Stomach smooth muscle (tissue), 2 donors: ENCODE measurements at regions not wholly inside any gene's neighbourhood (a gene's known extent, or its start where the extent isn't known, plus 50 kb on each side); places are given as distances from the start of the nearest gene placed in this dataset.

Experiments used
- H3K27ac ChIP-seq: one replicate; pipeline ENCODE4 v1.7.0; 2013; ENCODE audit warnings: mild to moderate bottlenecking, low read length, inconsistent platforms
- H3K27me3 ChIP-seq, 2 donors: one replicate each; pipeline ENCODE4 v1.7.0; 2013; ENCODE audit warnings: low read length in 2 of 2; ENCODE audit not compliant: insufficient read depth in 2 of 2, control insufficient read depth in 1 of 2
- H3K36me3 ChIP-seq, 2 donors: one replicate each; pipeline ENCODE4 v1.7.0; 2013; ENCODE audit warnings: low read length in 2 of 2; ENCODE audit not compliant: control insufficient read depth in 2 of 2, insufficient read depth in 2 of 2
- H3K4me1 ChIP-seq: one replicate; pipeline ENCODE4 v1.7.0; 2013; ENCODE audit warnings: low read length; ENCODE audit not compliant: control insufficient read depth, insufficient read depth
- H3K4me3 ChIP-seq, 2 donors: one replicate each; pipeline ENCODE4 v1.7.0; 2013; ENCODE audit warnings: low read length in 2 of 2
- H3K9ac ChIP-seq, 2 donors: one replicate each; pipeline ENCODE4 v1.7.0; 2013; ENCODE audit warnings: low read length in 2 of 2, mild to moderate bottlenecking in 1 of 2
- H3K9me3 ChIP-seq, 2 donors: one replicate each; pipeline ENCODE4 v1.7.0; 2013; ENCODE audit warnings: low read length in 2 of 2; ENCODE audit not compliant: control insufficient read depth in 2 of 2
- donor health status: healthy.
- donor health status: Pancreatic carcinoma.

GRCh38 chr7:18177129-18177814, 149.6 kb upstream of the PRPS1L1 start:
- H3K4me3 ChIP-seq: no peak overlapping the region
- no peak overlapping the region for H3K27ac ChIP-seq
- H3K9me3 ChIP-seq: no peaks in the 10 kb centered on the region
- peaks cover 6% of the 10 kb centered on the region for H3K4me1 ChIP-seq
- no peaks in the 10 kb centered on the region for H3K27me3 ChIP-seq
- H3K9ac ChIP-seq: no peak overlapping the region
- H3K36me3 ChIP-seq: no peaks in the 10 kb centered on the region

GRCh38 chr7:18177815-18178660, 150.4 kb upstream of the PRPS1L1 start:
- Histone ChIP-seq H3K9me3 (no peaks in the 10 kb centered on the region), H3K9ac (no peak overlapping the region), H3K4me3 (no peak overlapping the region), H3K36me3 (no peaks in the 10 kb centered on the region), H3K27me3 (no peaks in the 10 kb centered on the region), H3K27ac (no peak overlapping the region), H3K4me1 (peaks cover 6% of the 10 kb centered on the region)

- H3K27me3 ChIP-seq: no peaks in the 10 kb centered on the region
- H3K4me3 ChIP-seq: no peak overlapping the region
- no peak overlapping the region for H3K9ac ChIP-seq
- no peak overlapping the region for H3K27ac ChIP-seq
- H3K4me1 ChIP-seq: peaks cover 6% of the 10 kb centered on the region
- no peaks in the 10 kb centered on the region for H3K9me3 ChIP-seq
- no peaks in the 10 kb centered on the region for H3K36me3 ChIP-seq
These were observed 151.4 kb upstream of the PRPS1L1 start for GRCh38 chr7:18179093-18179492.

- H3K4me1 ChIP-seq: no peaks in the 10 kb centered on the region
- no peak overlapping the region for H3K4me3 ChIP-seq
- H3K9me3 ChIP-seq: no peaks in the 10 kb centered on the region
- no peaks in the 10 kb centered on the region for H3K27me3 ChIP-seq
- no peaks in the 10 kb centered on the region for H3K36me3 ChIP-seq
- H3K27ac ChIP-seq: no peak overlapping the region
- no peak overlapping the region for H3K9ac ChIP-seq
These were observed 153.0 kb upstream of the PRPS1L1 start for GRCh38 chr7:18180685-18181084.

- Histone ChIP-seq H3K9ac (no peak overlapping the region), H3K27me3 (no peaks in the 10 kb centered on the region), H3K4me3 (no peak overlapping the region), H3K36me3 (no peaks in the 10 kb centered on the region), H3K9me3 (no peaks in the 10 kb centered on the region), H3K4me1 (no peaks in the 10 kb centered on the region), H3K27ac (no peak overlapping the region)
These were observed 162.0 kb upstream of the PRPS1L1 start for GRCh38 chr7:18189500-18190126.

GRCh38 chr7:18191341-18191740, 163.7 kb upstream of the PRPS1L1 start:
- no peak overlapping the region for H3K27ac ChIP-seq
- H3K9ac ChIP-seq: no peak overlapping the region
- no peaks in the 10 kb centered on the region for H3K36me3 ChIP-seq
- no peaks in the 10 kb centered on the region for H3K27me3 ChIP-seq
- H3K4me1 ChIP-seq: no peaks in the 10 kb centered on the region
- no peak overlapping the region for H3K4me3 ChIP-seq
- H3K9me3 ChIP-seq: no peaks in the 10 kb centered on the region

- Histone ChIP-seq H3K36me3 (no peaks in the 10 kb centered on the region), H3K9ac (no peak overlapping the region), H3K27ac (no peak overlapping the region), H3K9me3 (no peaks in the 10 kb centered on the region), H3K27me3 (no peaks in the 10 kb centered on the region), H3K4me3 (no peak overlapping the region), H3K4me1 (no peaks in the 10 kb centered on the region)
These were observed 164.4 kb upstream of the PRPS1L1 start for GRCh38 chr7:18191862-18192625.

- no peak overlapping the region for H3K9ac ChIP-seq
- no peaks in the 10 kb centered on the region for H3K27me3 ChIP-seq
- no peak overlapping the region for H3K4me3 ChIP-seq
- no peak overlapping the region for H3K27ac ChIP-seq
- H3K36me3 ChIP-seq: no peaks in the 10 kb centered on the region
- no peaks in the 10 kb centered on the region for H3K9me3 ChIP-seq
- H3K4me1 ChIP-seq: no peaks in the 10 kb centered on the region
These were observed 167.0 kb upstream of the PRPS1L1 start for GRCh38 chr7:18194616-18195015.

GRCh38 chr7:18196638-18197037, 169.0 kb upstream of the PRPS1L1 start:
- Histone ChIP-seq H3K4me3 (no peak overlapping the region), H3K27ac (no peak overlapping the region), H3K9me3 (no peaks in the 10 kb centered on the region), H3K9ac (no peak overlapping the region), H3K27me3 (no peaks in the 10 kb centered on the region), H3K36me3 (no peaks in the 10 kb centered on the region), H3K4me1 (no peaks in the 10 kb centered on the region)

GRCh38 chr7:18198868-18199267, 171.2 kb upstream of the PRPS1L1 start:
- Histone ChIP-seq H3K4me3 (no peak overlapping the region), H3K9ac (no peak overlapping the region), H3K4me1 (no peaks in the 10 kb centered on the region), H3K27ac (no peak overlapping the region), H3K36me3 (no peaks in the 10 kb centered on the region), H3K9me3 (no peaks in the 10 kb centered on the region), H3K27me3 (no peaks in the 10 kb centered on the region)
